SK-N-SH (cell line): ENCODE measurements at regions not wholly inside any gene's neighbourhood (a gene's known extent, or its start where the extent isn't known, plus 50 kb on each side); places are given as distances from the start of the nearest gene placed in this dataset.

Experiments
- CTCF ChIA-PET: fragments of 300-600, 350-600 bp; formaldehyde crosslinking; extraction: SDS; loops from one replicate; lab custom pipeline; 2021; lab: Yijun Ruan, JAX
- POLR2A ChIA-PET: fragments of 350-600 bp; sonication (Branson Sonifier 250); formaldehyde crosslinking; extraction: SDS; loops from one replicate; lab custom pipeline; 2020; ENCODE audit warnings: antibody characterized with exemption, inconsistent platforms; lab: Yijun Ruan, JAX
- DNase-seq: peaks from one replicate; pipeline ENCODE4 v3.0.0; 2012
- H2AFZ ChIP-seq: fragments of 200-600 bp; sonication (generic); 2 replicates; pipeline ENCODE4 v1.8.1; 2016; ENCODE audit warnings: antibody characterized with exemption, mild to moderate bottlenecking, low read depth
- H3F3A ChIP-seq: fragments of 200-600 bp; sonication (generic); replicated peaks from 2 replicates; pipeline ENCODE3; 2016; ENCODE audit warnings: antibody characterized with exemption, mild to moderate bottlenecking; ENCODE audit not compliant: insufficient read depth
- H3K27ac ChIP-seq, 2 experiments: fragments of 200-500 bp in 1 of 2; fragments of 200-600 bp in 1 of 2; sonication (Bioruptor generic) in 1 of 2; sonication (generic), shearing (Covaris generic) in 1 of 2; 2 replicates each; pipeline versions ENCODE4 v1.5.1 to v1.6.1; 2014 to 2016; ENCODE audit warnings: low read depth in 2 of 2, inconsistent platforms in 1 of 2, low read length in 1 of 2, mild to moderate bottlenecking in 1 of 2, mixed read lengths in 1 of 2
- H3K27me3 ChIP-seq: fragments of 200-600 bp; sonication (generic), shearing (Covaris generic); 2 replicates; pipeline ENCODE4 v1.6.1; 2016; ENCODE audit warnings: mixed run types; ENCODE audit not compliant: insufficient read depth
- H3K36me3 ChIP-seq, 2 experiments: fragments of 200-500 bp in 1 of 2; fragments of 200-600 bp in 1 of 2; sonication (Bioruptor generic) in 1 of 2; sonication (generic) in 1 of 2; replicated peaks in 1 of 2; 2 replicates each; pipeline versions ENCODE3 to v1.5.1; 2014 to 2016; ENCODE audit warnings: low read length in 1 of 2, mild to moderate bottlenecking in 1 of 2; ENCODE audit not compliant: insufficient read depth in 2 of 2, control insufficient read depth in 1 of 2
- H3K4me1 ChIP-seq, 2 experiments: fragments of 200-500 bp in 1 of 2; fragments of 200-600 bp in 1 of 2; sonication (Bioruptor generic) in 1 of 2; sonication (generic), shearing (Covaris generic) in 1 of 2; 2 replicates each; pipeline versions ENCODE4 v1.5.1 to v1.6.1; 2014 to 2016; ENCODE audit warnings: low read depth in 1 of 2, low read length in 1 of 2, mixed run types in 1 of 2; ENCODE audit not compliant: insufficient read depth in 2 of 2, control insufficient read depth in 1 of 2
- H3K4me2 ChIP-seq: fragments of 200-600 bp; sonication (generic), shearing (Covaris generic); 2 replicates; pipeline ENCODE4 v1.6.1; 2017; ENCODE audit warnings: mixed run types
- H3K4me3 ChIP-seq, 2 experiments: fragments of 200-500 bp in 1 of 2; fragments of 200-600 bp in 1 of 2; sonication (Bioruptor generic) in 1 of 2; sonication (generic), shearing (Covaris generic) in 1 of 2; 2 replicates each; pipeline versions ENCODE4 v1.5.1 to v1.8.1; 2014 to 2016; ENCODE audit warnings: low read depth in 2 of 2, inconsistent platforms in 1 of 2, low read length in 1 of 2, mild to moderate bottlenecking in 1 of 2, mixed read lengths in 1 of 2, moderate library complexity in 1 of 2
- H3K79me2 ChIP-seq: fragments of 200-600 bp; sonication (generic); 2 replicates; pipeline ENCODE4 v1.8.1; 2017; ENCODE audit warnings: mild to moderate bottlenecking; ENCODE audit not compliant: insufficient read depth
- H3K9ac ChIP-seq: fragments of 200-600 bp; sonication (generic); 2 replicates; pipeline ENCODE4 v1.6.1; 2017; ENCODE audit warnings: mixed run types
- H3K9me2 ChIP-seq: fragments of 200-600 bp; sonication (generic); 2 replicates; pipeline ENCODE4 v1.6.1; 2017; ENCODE audit warnings: mixed run types
- H3K9me3 ChIP-seq: fragments of 200-600 bp; sonication (generic); 2 replicates; pipeline ENCODE4 v1.6.1; 2017; ENCODE audit warnings: mixed run types, mild to moderate bottlenecking, moderate library complexity
- H4K20me1 ChIP-seq: fragments of 200-600 bp; sonication (generic); 2 replicates; pipeline ENCODE4 v1.6.1; 2017; ENCODE audit warnings: mild to moderate bottlenecking, mixed run types; ENCODE audit not compliant: insufficient read depth
- CHD2 ChIP-seq: fragments of 150-350 bp; IDR thresholded peaks from 2 replicates; pipeline ENCODE4 v1.6.1; 2018; ENCODE audit warnings: low read length; ENCODE audit not compliant: partially characterized antibody
- ELF1 ChIP-seq: IDR thresholded peaks from 2 replicates; pipeline ENCODE4 v1.4.0; 2012
- EP300 ChIP-seq, 2 experiments: IDR thresholded peaks; 2 replicates each; pipeline versions ENCODE4 v1.4.0 to v1.6.1; 2012; ENCODE audit warnings: borderline replicate concordance in 1 of 2, low read depth in 1 of 2, low read length in 1 of 2
- FOXJ3 ChIP-seq: sonication (generic); formaldehyde crosslinking; IDR thresholded peaks from 2 replicates; pipeline ENCODE4 v1.5.1; 2020; ENCODE audit warnings: mild to moderate bottlenecking, missing genetic modification reagents
- FOXM1 ChIP-seq: IDR thresholded peaks from 2 replicates; pipeline ENCODE4 v1.4.0; 2012; ENCODE audit warnings: low read depth, mild to moderate bottlenecking
- GABPA ChIP-seq: IDR thresholded peaks from 2 replicates; pipeline ENCODE4 v1.4.0; 2012; ENCODE audit warnings: low read depth, mild to moderate bottlenecking
- GATA2 ChIP-seq: sonication (generic); formaldehyde crosslinking; IDR thresholded peaks from 2 replicates; pipeline ENCODE4 v1.5.0; 2020; ENCODE audit warnings: mild to moderate bottlenecking, missing genetic modification reagents
- JUND ChIP-seq: IDR thresholded peaks from 2 replicates; pipeline ENCODE4 v1.4.0; 2012
- MXI1 ChIP-seq: IDR thresholded peaks from 2 replicates; pipeline ENCODE4 v1.6.1; 2012; ENCODE audit warnings: mild to moderate bottlenecking, low read depth, low read length, improper control_type of control experiment
- NFIC ChIP-seq: IDR thresholded peaks from 2 replicates; pipeline ENCODE4 v1.4.0; 2012; ENCODE audit warnings: borderline replicate concordance
- POLR2AphosphoS5 ChIP-seq: IDR thresholded peaks from 2 replicates; pipeline ENCODE4 v1.6.1; 2012; ENCODE audit warnings: low read depth, low read length
- RCOR1 ChIP-seq: fragments of 150-350 bp; IDR thresholded peaks from 2 replicates; pipeline ENCODE4 v1.6.1; 2017; ENCODE audit warnings: antibody characterized with exemption, low read length
- RFX5 ChIP-seq: IDR thresholded peaks from 2 replicates; pipeline ENCODE4 v1.6.1; 2012; ENCODE audit warnings: mild to moderate bottlenecking, improper control_type of control experiment, low read length
- SIN3A ChIP-seq: IDR thresholded peaks from 2 replicates; pipeline ENCODE4 v1.6.1; 2012; ENCODE audit warnings: low read depth, mild to moderate bottlenecking, low read length, moderate library complexity, borderline replicate concordance
- SMC3 ChIP-seq: IDR thresholded peaks from 2 replicates; pipeline ENCODE4 v1.6.1; 2012; ENCODE audit warnings: low read depth, low read length, improper control_type of control experiment
- TEAD4 ChIP-seq: IDR thresholded peaks from 2 replicates; pipeline ENCODE4 v1.4.0; 2012; ENCODE audit warnings: mild to moderate bottlenecking, borderline replicate concordance; ENCODE audit not compliant: insufficient read depth
- YY1 ChIP-seq: IDR thresholded peaks from 2 replicates; pipeline ENCODE4 v1.4.0; 2012; ENCODE audit warnings: low read depth, mild to moderate bottlenecking
- WGBS: methylation state at CpG from one replicate; pipeline ENCODE4 v1.1.6; 2017; ENCODE audit warnings: low lambda C conversion rate; 5-methylcytosine and 5-hydroxymethylcytosine counted together
- TF ChIP-seq, protein P1 (sequence below): IDR thresholded peaks from 2 replicates; pipeline ENCODE4 v1.4.0; 2012; ENCODE audit warnings: low read depth
- TF ChIP-seq, protein P2 (sequence below): IDR thresholded peaks from 2 replicates; pipeline ENCODE4; 2012
- TF ChIP-seq, protein P3 (sequence below): fragments of 150-350 bp; IDR thresholded peaks from 2 replicates; pipeline ENCODE4 v1.6.1; 2017; ENCODE audit warnings: antibody characterized with exemption, low read length, low read depth, borderline replicate concordance
- TF ChIP-seq, protein P4 (sequence below): fragments of 200-600 bp; sonication (generic); IDR thresholded peaks from 2 replicates; pipeline ENCODE4 v1.6.1; 2017; ENCODE audit warnings: antibody characterized with exemption, mild to moderate bottlenecking, moderate library complexity

DNA sequence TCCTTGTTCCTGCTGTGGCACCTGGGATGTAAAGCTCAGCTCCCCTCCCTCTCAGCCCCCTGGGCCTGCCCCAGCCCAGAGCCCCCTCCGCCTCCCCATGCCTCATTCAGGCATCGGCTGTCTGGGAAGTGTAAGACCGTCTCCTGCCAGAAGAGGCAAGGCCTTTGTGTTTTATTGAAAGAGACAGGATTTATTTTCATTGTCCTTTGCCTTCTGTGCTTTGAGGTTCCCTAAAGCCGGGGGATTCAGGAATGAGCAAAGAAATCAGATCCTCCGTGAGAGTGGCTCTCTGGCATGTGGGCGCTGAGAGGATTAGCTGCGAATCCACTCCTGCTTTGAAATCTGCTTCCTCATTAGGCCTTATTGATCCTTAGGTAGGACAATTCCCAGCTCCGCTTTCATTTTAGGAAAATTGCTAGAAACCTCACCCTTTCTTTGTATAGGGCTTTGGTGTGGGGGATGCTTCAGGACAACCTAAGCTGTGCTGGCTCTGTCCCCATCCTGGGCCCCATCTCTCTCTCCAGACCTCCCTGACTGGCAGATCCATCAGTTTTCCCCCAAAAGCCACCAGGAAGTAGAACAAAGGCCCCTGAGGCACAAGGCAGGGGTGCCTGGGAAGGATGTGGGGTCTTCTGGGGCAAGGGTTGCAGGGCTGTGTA lies 211.5 kb upstream of the TNRC6C start:
- no peak overlapping the region for H3K4me2 ChIP-seq
- H3K4me3 ChIP-seq: no peak overlapping the region
- TF ChIP-seq, protein P1, sequence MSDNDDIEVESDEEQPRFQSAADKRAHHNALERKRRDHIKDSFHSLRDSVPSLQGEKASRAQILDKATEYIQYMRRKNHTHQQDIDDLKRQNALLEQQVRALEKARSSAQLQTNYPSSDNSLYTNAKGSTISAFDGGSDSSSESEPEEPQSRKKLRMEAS: no peak
- TF ChIP-seq FOXJ3 (CRISPR knock-in tag) (no peak), TEAD4 (no peak), EP300 (IDR thresholded peaks at IDR 0.05; ENCODE audit: borderline replicate concordance in 1 of 2, low read depth in 1 of 2, low read length in 1 of 2) (no peak), YY1 (no peak), RFX5 (no peak), FOXM1 (no peak), RCOR1 (no peak), ELF1 (no peak), NFIC (no peak), CHD2 (no peak), GATA2 (no peak), GABPA (no peak), POLR2AphosphoS5 (no peak), SMC3 (no peak)
- TF ChIP-seq, protein P2, sequence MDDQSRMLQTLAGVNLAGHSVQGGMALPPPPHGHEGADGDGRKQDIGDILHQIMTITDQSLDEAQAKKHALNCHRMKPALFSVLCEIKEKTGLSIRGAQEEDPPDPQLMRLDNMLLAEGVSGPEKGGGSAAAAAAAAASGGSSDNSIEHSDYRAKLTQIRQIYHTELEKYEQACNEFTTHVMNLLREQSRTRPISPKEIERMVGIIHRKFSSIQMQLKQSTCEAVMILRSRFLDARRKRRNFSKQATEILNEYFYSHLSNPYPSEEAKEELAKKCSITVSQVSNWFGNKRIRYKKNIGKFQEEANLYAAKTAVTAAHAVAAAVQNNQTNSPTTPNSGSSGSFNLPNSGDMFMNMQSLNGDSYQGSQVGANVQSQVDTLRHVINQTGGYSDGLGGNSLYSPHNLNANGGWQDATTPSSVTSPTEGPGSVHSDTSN: no peak
- TF ChIP-seq, protein P3, sequence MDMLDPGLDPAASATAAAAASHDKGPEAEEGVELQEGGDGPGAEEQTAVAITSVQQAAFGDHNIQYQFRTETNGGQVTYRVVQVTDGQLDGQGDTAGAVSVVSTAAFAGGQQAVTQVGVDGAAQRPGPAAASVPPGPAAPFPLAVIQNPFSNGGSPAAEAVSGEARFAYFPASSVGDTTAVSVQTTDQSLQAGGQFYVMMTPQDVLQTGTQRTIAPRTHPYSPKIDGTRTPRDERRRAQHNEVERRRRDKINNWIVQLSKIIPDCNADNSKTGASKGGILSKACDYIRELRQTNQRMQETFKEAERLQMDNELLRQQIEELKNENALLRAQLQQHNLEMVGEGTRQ: no peak
- no peaks in the 10 kb centered on the region for H4K20me1 ChIP-seq
- ChIA-PET POLR2A (interaction anchor here (0.7 to 1.9 kb wide), 3 partner anchors 11 to 212 kb away, joined by 3 to 7 read pairs (median 5); partner anchors contain the start of gene TNRC6C), CTCF (interaction anchor here (0.8 to 2.3 kb wide), 6 partner anchors 10 to 266 kb away, joined by 3 to 13 read pairs (median 4); no protein-coding TSS in a partner anchor)
- no peaks in the 10 kb centered on the region for H3K36me3 ChIP-seq
- H2AFZ ChIP-seq: no peak overlapping the region
- H3K27ac ChIP-seq: no peak overlapping the region; a peak in 1 of 4 replicates
- H3K27me3 ChIP-seq: peaks cover 24% of the 10 kb centered on the region; the same call in 1 of the 2 replicates
- H3K4me1 ChIP-seq: peaks cover 0 to 17% of the 10 kb centered on the region in 2 experiments; a peak in 1 of 4 replicates
- no peaks in the 10 kb centered on the region for H3K79me2 ChIP-seq
- no peaks in the 10 kb centered on the region for H3K9me2 ChIP-seq
- H3K9ac ChIP-seq: no peak overlapping the region
- 66% methylated on average over 8 of the region's 8 CpGs for WGBS
- DNase-seq: no peak
- no peaks in the 10 kb centered on the region for H3K9me3 ChIP-seq
- no peaks in the 10 kb centered on the region for H3F3A ChIP-seq

DNA sequence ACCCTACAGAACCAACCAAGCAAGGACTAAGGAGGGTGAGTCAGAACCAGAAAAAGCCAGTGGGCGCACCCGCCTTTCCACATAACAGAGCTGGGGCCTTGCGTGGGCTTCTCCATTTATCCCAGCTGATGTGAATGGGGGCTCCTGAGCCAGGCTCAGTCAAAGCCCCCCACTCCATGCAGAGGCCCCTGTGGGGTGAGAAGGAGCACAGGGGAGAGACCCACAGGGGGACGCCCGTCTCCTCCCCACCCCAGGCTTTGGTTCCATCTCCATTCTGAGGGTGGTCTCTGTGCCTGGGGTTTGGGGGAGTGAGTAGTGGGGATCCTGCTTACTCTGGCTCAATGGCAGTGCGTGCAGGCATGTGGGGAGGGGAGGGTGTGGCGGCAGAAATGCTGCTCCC lies 210.1 kb upstream of the TNRC6C start:
- H3K27ac ChIP-seq: no peak overlapping the region
- H2AFZ ChIP-seq: no peak overlapping the region
- 58% methylated on average over 7 of the region's 7 CpGs for WGBS
- TF ChIP-seq MXI1: no peak
- no peak for TF ChIP-seq FOXJ3 (CRISPR knock-in tag)
- TF ChIP-seq YY1: no peak
- TF ChIP-seq SMC3: no peak
- TF ChIP-seq, protein P1: no peak
- TF ChIP-seq JUND: no peak
- TF ChIP-seq EP300 (IDR thresholded peaks at IDR 0.05; ENCODE audit: borderline replicate concordance in 1 of 2, low read depth in 1 of 2, low read length in 1 of 2): no peak
- no peak for TF ChIP-seq RCOR1
- TF ChIP-seq, protein P4, sequence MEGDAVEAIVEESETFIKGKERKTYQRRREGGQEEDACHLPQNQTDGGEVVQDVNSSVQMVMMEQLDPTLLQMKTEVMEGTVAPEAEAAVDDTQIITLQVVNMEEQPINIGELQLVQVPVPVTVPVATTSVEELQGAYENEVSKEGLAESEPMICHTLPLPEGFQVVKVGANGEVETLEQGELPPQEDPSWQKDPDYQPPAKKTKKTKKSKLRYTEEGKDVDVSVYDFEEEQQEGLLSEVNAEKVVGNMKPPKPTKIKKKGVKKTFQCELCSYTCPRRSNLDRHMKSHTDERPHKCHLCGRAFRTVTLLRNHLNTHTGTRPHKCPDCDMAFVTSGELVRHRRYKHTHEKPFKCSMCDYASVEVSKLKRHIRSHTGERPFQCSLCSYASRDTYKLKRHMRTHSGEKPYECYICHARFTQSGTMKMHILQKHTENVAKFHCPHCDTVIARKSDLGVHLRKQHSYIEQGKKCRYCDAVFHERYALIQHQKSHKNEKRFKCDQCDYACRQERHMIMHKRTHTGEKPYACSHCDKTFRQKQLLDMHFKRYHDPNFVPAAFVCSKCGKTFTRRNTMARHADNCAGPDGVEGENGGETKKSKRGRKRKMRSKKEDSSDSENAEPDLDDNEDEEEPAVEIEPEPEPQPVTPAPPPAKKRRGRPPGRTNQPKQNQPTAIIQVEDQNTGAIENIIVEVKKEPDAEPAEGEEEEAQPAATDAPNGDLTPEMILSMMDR: no peak
- TF ChIP-seq POLR2AphosphoS5: no peak
- TF ChIP-seq GABPA: no peak
- TF ChIP-seq SIN3A: no peak
- TF ChIP-seq NFIC: no peak
- TF ChIP-seq, protein P2: no peak
- no peak for TF ChIP-seq GATA2
- TF ChIP-seq FOXM1: no peak
- ChIA-PET CTCF (no interaction called here), POLR2A (no interaction called here)
- H3K36me3 ChIP-seq: no peaks in the 10 kb centered on the region
- H3K4me3 ChIP-seq: no peak overlapping the region
- H4K20me1 ChIP-seq: no peaks in the 10 kb centered on the region
- H3K79me2 ChIP-seq: no peaks in the 10 kb centered on the region
- peaks cover 15% of the 10 kb centered on the region; the same call in 1 of the 2 replicates for H3K27me3 ChIP-seq
- H3K9ac ChIP-seq: no peak overlapping the region
- H3K4me2 ChIP-seq: no peak overlapping the region
- H3K4me1 ChIP-seq: peaks cover 0 to 17% of the 10 kb centered on the region in 2 experiments; a peak in 1 of 4 replicates
- H3K9me2 ChIP-seq: no peaks in the 10 kb centered on the region
- H3F3A ChIP-seq: no peaks in the 10 kb centered on the region
- no peaks in the 10 kb centered on the region for H3K9me3 ChIP-seq
- no peak for DNase-seq
